Stimulated activated CD8-positive, alpha-beta memory T cell treated with anti-CD3 and anti-CD28 coated beads, Interleukin-15, amount 100 ng/mL, for 48 hours (primary cell): ENCODE measurements at regions not wholly inside any gene's neighbourhood (a gene's known extent, or its start where the extent isn't known, plus 50 kb on each side); places are given as distances from the start of the nearest gene placed in this dataset.

ENCODE experiments used
- DNase-seq, 2 donors: peaks; one replicate each; pipeline ENCODE4 v3.0.0-alpha.2; 2020; ENCODE audit warnings: low read depth in 2 of 2

DNA sequence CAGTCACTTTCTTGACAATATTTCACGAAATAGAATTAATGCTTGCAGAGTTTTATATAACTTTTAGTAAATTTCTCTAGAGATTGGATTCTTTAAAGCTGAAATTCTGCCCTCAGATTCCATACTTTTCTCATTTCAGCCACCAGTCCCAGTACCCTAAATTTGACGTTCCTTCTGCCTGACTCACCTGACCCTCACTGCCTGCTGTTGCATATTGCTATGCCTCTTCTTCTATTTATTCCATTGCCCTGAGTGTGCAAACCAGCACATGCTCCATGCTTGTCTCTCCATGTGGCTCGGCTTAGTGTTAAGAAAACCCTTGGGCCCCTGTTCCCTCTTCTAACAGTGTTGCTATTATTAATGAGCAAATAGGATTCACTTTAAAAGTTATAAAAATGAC lies 533.3 kb downstream of the LRFN5 start:
- DNase-seq, result no peak

GRCh38 chr14:42138406-42138805 lies 531.7 kb downstream of the LRFN5 start:
- no peak for DNase-seq

DNA sequence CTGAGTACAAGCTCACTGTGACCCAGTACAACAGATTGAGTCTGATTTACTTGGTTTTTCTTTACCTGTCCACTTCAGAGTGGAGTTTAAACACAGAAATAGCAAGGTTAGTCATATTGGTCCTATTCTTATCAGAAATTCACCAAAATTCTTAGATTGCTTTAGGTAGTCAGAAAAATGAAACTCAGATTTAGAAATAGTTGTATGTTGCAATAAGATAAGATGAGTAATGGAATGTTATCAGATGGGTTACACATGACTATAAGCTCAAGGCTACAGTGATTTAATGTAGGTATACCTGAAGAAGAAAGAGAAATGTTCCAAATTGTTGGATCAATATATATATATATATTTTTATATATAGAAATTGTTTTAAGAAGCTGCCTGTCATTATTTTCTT lies 524.1 kb downstream of the LRFN5 start:
- no peak for DNase-seq

GRCh38 chr14:42123526-42123925 lies 516.9 kb downstream of the LRFN5 start:
- DNase-seq, result no peak

DNA sequence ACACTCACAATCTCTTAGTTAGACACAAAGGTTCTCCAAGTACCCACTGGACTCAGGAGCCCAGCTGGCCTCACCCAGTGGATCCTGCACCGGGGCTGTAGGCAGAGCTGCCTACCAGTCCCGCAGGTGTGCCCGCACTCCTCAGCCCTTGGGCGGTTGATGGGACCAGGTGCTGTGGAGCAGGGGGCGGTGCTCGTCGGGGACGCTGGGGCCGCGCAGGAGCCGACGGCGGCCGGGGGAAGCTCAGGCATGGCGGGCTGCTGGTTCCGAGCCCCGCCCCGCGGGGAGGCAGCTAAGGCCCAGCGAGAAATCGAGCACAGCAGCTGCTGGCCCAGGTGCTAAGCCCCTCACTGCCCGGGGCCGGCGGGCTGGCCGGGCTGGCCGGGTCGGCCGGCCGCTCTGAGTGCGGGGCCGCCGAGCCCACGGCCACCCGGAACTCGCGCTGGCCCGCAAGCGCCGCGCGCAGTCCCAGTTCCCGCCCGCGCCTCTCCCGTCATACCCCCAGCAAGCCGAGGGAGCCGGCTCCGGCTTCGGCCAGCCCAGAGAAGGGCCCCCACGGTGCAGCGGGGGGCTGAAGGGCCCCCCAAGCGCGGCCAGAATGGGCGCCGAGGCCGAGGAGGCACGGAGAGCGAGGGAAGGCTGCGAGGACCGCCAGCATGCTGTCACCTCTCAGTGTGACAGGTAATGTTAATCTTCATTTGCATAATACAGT lies 506.8 kb downstream of the LRFN5 start:
- no peak for DNase-seq

DNA sequence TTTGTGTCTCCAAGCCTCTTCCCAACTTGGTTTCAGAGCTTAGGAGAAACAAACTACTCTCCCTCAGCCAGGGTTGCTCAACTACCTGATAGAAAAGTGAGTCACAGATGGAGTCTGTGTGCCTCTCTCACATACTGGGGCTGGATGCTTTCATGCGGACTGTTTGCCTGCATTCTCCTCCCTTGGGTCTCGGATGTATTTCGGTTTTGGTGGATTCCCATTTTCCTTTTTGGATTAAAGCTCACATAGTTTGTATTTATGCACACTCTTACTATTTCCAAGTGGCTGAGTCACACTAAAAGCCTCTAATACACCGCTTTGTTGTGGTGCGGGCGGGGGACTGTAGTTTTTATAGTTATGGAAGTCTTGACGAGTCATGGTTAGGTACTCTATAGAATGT lies 505.4 kb downstream of the LRFN5 start:
- DNase-seq, result no peak

- DNase-seq, result no peak
Measured at GRCh38 chr14:42111355-42111754, 504.7 kb downstream of the LRFN5 start.

DNA sequence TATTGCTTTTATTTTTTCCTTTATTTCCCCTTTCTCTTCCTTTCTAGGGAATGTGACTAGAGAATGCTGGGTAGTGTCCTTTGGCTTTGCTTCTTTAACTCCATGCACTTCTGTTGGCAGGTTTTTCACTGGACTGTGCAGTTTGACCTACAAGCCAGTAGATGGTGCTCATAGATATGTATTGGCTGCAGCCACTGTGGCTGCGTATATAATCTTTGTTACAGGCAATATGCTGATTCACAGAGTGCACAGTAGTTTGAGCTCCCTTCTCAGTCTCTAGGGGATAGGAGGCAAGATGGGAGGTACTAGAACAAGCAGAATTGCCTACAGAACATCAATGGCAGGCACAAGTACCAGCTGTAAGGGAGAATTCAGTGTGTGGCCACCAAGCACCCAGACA lies 503.5 kb downstream of the LRFN5 start:
- no peak for DNase-seq

DNA sequence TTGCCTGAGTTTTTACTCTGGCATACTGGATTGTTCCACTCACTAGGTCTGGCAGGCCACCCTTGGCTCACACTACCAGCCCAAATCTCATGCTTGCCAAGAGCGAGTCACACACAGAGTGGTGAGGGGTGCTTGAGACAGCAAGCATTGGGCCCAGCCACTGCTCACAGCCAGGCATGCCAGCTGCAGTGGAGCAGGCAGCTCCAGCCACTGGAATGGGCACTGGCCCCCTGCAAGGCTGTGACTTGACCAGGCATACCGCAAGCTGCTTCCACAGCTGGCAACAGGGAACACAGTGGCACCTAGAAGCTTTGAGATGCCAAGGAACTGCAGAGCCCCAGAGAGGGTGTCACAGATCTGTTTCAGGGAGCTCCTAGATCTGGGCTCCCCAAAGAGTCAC lies 488.5 kb downstream of the LRFN5 start:
- no peak for DNase-seq

GRCh38 chr14:42090122-42090521 lies 483.4 kb downstream of the LRFN5 start:
- DNase-seq, result no peak

GRCh38 chr14:42079911-42080310 lies 473.2 kb downstream of the LRFN5 start:
- DNase-seq, result no peak

DNA sequence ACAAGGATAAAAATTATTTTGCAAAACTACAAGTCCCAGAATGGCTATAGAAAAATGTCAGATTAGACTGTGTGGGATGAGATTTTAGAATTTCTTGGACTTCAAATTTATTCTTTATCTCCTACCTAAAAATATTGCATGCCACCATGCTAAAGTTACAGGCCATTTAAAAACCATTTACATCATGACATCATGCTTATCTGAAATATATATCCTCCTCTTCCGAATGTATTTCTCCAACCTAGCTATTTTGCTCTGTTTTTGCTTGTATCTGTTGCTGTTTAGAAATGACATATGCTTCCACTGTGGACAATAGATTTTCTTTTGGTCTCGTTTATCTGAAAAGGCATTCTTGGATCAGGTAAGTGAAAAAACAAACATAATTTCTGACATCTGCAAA lies 471.7 kb downstream of the LRFN5 start:
- DNase-seq, result no peak

GRCh38 chr14:42070031-42070430 lies 463.4 kb downstream of the LRFN5 start:
- no peak for DNase-seq

- DNase-seq, result no peak
Measured at GRCh38 chr14:42057111-42057510, 450.4 kb downstream of the LRFN5 start.

- DNase-seq, result no peak
Measured at GRCh38 chr14:42047421-42048055, 440.9 kb downstream of the LRFN5 start.

DNA sequence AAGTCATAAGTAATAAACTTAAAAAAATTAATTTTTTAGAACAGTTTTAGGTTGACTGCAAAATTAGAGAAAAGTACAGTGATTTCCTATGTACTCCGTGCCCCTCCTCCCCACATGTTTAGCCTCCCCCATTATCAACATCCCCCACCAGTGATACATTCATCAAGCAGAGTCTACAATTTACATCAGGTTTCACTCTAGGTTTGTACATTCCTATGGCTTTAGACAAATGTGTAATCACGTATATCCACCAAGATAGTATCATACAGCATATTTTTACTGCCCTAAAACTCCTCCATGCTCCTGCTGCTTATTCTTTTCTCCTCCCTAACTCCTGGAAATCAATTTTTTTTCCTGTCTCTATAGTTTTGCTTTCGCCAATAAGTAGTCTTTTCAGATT lies 438.7 kb downstream of the LRFN5 start:
- DNase-seq, result no peak

DNA sequence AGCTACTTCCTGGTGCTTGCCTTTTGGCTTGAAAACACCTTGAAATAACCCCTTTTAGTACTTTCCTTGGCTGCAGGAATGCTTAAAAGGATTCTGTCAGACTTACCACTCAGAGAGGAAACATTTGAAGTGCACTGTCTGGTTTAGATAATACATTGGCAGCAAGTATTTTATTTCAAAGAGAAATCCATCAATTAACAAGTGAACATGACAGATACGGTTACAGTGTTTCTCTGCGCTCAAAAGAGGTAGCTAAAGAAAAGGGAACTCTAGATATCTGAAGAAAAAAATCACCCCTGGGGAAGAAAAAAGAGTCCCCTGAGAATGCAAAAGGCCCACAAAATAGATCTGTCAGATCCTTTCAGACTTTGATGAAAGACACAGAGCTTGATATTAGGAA lies 421.9 kb downstream of the LRFN5 start:
- no peak for DNase-seq

DNA sequence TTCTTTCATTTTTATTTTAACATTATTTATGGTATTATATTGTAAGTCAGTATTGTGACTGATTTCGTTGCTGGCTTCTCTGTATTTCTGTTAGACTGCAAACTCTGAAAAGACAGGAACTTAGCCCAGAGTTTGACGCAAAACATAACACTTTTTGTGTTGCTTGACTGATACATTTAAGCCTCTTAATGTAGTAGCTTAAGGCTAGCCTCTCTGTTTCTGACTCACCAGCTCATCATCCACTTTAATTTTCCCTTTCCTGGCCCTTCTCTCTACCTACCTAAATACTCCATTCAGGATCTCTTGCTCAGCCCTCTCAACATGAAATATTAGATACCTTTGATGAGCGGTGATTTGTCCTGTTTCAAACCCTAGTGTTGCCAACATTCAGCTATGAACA lies 420.6 kb downstream of the LRFN5 start:
- no peak for DNase-seq

DNA sequence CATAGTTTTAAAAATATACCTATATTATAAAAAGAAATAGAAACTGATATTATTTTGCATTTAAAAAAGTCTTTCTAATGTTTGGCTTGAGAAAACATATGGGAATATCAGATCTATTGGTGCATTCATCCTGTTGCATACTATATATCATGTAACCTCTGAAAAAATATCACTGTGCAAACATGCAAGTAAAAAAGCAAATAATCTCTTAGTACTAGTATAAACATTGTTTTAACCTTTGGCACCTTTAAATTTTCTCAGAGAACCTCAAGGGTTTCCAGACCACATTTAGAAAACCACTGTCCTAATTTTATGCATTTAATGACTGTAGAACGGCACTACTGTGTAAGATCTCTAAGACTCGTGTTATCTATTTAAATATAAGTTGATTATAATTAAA lies 416.8 kb downstream of the LRFN5 start:
- DNase-seq, result no peak

DNA sequence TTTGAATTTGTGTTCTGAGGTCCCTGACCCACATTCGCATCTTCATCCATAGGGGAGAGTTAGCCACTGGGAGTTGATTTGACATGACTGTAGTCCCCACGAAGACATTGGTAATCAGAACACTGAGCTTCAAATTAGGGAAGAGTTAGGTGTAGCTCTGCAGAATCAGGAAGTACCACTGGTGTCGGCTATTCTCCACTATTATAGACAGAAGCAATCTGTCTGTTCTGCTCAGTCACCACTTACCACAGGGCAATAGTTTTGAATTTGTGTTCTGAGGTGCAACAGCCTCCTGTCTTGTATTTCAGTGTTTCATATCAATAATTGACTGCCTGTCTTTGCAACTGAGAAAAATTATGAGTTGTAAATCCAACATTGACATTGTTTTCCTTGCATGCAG lies 407.6 kb downstream of the LRFN5 start:
- no peak for DNase-seq

DNA sequence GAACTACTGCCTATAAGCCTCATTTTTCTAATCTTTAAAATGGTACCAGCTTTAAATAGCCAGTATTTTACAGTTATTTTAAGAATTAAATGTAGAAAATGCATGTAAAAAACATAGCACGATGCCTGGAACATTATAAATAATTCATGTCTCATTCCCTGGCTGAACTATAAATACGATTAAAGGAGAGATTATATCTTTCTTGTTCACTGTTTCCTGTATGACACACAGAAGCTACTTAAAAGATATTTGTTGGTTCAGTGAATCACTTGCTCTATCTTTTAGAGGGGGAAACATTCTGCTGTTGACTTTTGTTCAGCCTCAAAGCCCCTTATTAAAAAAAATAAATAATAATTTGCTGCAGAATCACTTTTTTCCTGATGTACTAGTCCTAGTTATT lies 406.9 kb downstream of the LRFN5 start:
- no peak for DNase-seq

- DNase-seq, result no peak
Measured at GRCh38 chr14:42013153-42013552, 406.5 kb downstream of the LRFN5 start.

DNA sequence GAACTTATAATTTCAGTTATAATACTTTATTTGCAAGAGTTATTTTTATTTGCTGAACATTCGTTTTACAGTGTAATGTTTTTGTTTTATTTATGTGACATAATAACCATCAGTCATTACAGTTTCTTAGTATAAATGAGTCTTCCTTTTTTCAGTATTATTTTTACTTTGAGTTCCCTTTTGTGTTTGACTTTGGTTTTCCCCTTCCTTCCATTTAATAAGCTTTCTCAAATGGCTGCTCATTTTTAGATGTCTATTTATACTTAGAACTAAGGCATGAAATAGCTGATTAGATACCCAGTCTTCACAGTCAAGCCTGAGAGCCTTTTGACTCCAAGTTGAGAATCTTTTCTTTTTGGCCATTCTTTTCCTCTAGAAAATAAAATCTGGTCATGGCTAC lies 404.5 kb downstream of the LRFN5 start:
- no peak for DNase-seq

- DNase-seq, result no peak
Measured at GRCh38 chr14:42004321-42004720, 397.6 kb downstream of the LRFN5 start.
